CD14-positive monocyte (primary cell): ENCODE measurements at regions not wholly inside any gene's neighbourhood (a gene's known extent, or its start where the extent isn't known, plus 50 kb on each side); places are given as distances from the start of the nearest gene placed in this dataset.

Experiments
- DNase-seq, 3 donors: peaks; one replicate each; pipeline ENCODE4 v3.0.0-alpha.2; 2011 to 2022
- H2AFZ ChIP-seq: 2 replicates; pipeline ENCODE4 v1.6.0; 2012; ENCODE audit warnings: mild to moderate bottlenecking, low read depth, low read length, inconsistent platforms; ENCODE audit not compliant: insufficient read depth, poor library complexity, severe bottlenecking
- H3K27ac ChIP-seq, 2 donors: 1 replicate in 1 of 2; 2 replicates in 1 of 2; pipeline ENCODE4 v1.5.1; 2012 to 2013; ENCODE audit warnings: low read length in 2 of 2, control low read depth in 1 of 2, inconsistent platforms in 1 of 2, low read depth in 1 of 2, mild to moderate bottlenecking in 1 of 2
- H3K27me3 ChIP-seq, 2 donors: one replicate each; pipeline versions ENCODE4 v1.6.0 to v1.6.1; 2011 to 2013; ENCODE audit warnings: low read length in 2 of 2; ENCODE audit not compliant: control insufficient read depth in 2 of 2, insufficient read depth in 2 of 2
- H3K36me3 ChIP-seq, 2 donors: replicated peaks in 1 of 2; 1 replicate in 1 of 2; 2 replicates in 1 of 2; pipeline versions ENCODE4 v1.5.1 to v1.6.1; 2012 to 2013; ENCODE audit warnings: low read length in 2 of 2, control low read depth in 1 of 2, inconsistent platforms in 1 of 2, mild to moderate bottlenecking in 1 of 2; ENCODE audit not compliant: insufficient read depth in 2 of 2, control insufficient read depth in 1 of 2
- H3K4me1 ChIP-seq, 2 donors: 1 replicate in 1 of 2; 2 replicates in 1 of 2; pipeline versions ENCODE4 v1.5.1 to v1.6.1; 2012 to 2013; ENCODE audit warnings: low read length in 2 of 2, control low read depth in 1 of 2, inconsistent platforms in 1 of 2, mild to moderate bottlenecking in 1 of 2, moderate library complexity in 1 of 2; ENCODE audit not compliant: insufficient read depth in 2 of 2, control insufficient read depth in 1 of 2
- H3K4me2 ChIP-seq: replicated peaks from 2 replicates; pipeline ENCODE3; 2012; ENCODE audit warnings: low read length, moderate library complexity, mild to moderate bottlenecking; ENCODE audit not compliant: poor library complexity, severe bottlenecking; ENCODE audit errors: extremely low read depth
- H3K4me3 ChIP-seq, 3 experiments: fragments of 200-600 bp in 1 of 3; sonication (generic) in 1 of 3; replicated peaks in 1 of 3; 1 replicate in 2 of 3; 2 replicates in 1 of 3; pipeline ENCODE4 v1.5.1; 2011 to 2013; ENCODE audit warnings: low read length in 3 of 3, mild to moderate bottlenecking in 3 of 3, control low read depth in 2 of 3, low read depth in 2 of 3, inconsistent platforms in 1 of 3, moderate library complexity in 1 of 3
- H3K79me2 ChIP-seq: 2 replicates; pipeline ENCODE4 v1.6.0; 2012; ENCODE audit warnings: mild to moderate bottlenecking, control low read depth, inconsistent platforms, low read length, moderate library complexity; ENCODE audit not compliant: insufficient read depth
- H3K9ac ChIP-seq: 2 replicates; pipeline ENCODE4 v1.6.0; 2017; ENCODE audit warnings: low read length, mild to moderate bottlenecking; ENCODE audit not compliant: insufficient read depth, poor library complexity, severe bottlenecking
- H3K9me3 ChIP-seq, 2 donors: replicated peaks in 1 of 2; 1 replicate in 1 of 2; 2 replicates in 1 of 2; pipeline versions ENCODE4 v1.5.1 to v1.6.1; 2012 to 2013; ENCODE audit warnings: low read length in 2 of 2, control low read depth in 1 of 2; ENCODE audit not compliant: control insufficient read depth in 1 of 2, insufficient read depth in 1 of 2
- H4K20me1 ChIP-seq: 2 replicates; pipeline ENCODE4 v1.6.0; 2012; ENCODE audit warnings: mild to moderate bottlenecking, low read length, control low read depth, moderate library complexity; ENCODE audit not compliant: insufficient read depth
- H3K27ac Mint-ChIP-seq, 7 donors: one replicate each; pipeline ENCODE4 v1.8.0; 2020; ENCODE audit warnings: mild to moderate bottlenecking in 7 of 7, mixed read lengths in 7 of 7, moderate library complexity in 6 of 7, inconsistent platforms in 2 of 7
- H3K27me3 Mint-ChIP-seq, 3 donors: one replicate each; pipeline ENCODE4 v1.8.0; 2021 to 2022; ENCODE audit warnings: low read depth in 3 of 3, mild to moderate bottlenecking in 3 of 3, mixed read lengths in 3 of 3, moderate library complexity in 3 of 3, inconsistent platforms in 1 of 3
- H3K36me3 Mint-ChIP-seq, 2 donors: one replicate each; pipeline ENCODE4 v1.8.0; 2020; ENCODE audit warnings: mixed read lengths in 2 of 2, inconsistent platforms in 1 of 2, mild to moderate bottlenecking in 1 of 2
- H3K4me1 Mint-ChIP-seq: one replicate; pipeline ENCODE4 v1.8.0; 2020; ENCODE audit warnings: mild to moderate bottlenecking, mixed read lengths
- H3K4me3 Mint-ChIP-seq, 2 donors: one replicate each; pipeline ENCODE4 v1.8.0; 2020; ENCODE audit warnings: mild to moderate bottlenecking in 2 of 2, mixed read lengths in 2 of 2, moderate library complexity in 1 of 2
- H3K9me3 Mint-ChIP-seq, 7 donors: one replicate each; pipeline ENCODE4 v1.8.0; 2020 to 2022; ENCODE audit warnings: mixed read lengths in 7 of 7, mild to moderate bottlenecking in 6 of 7, moderate library complexity in 6 of 7, inconsistent platforms in 2 of 7
- CTCF ChIP-seq: fragments of 200-600 bp; IDR thresholded peaks from one replicate; pipeline ENCODE4 v1.8.0; 2022; ENCODE audit warnings: antibody characterized with exemption, mild to moderate bottlenecking
- WGBS: methylation state at CpG from one replicate; pipeline ENCODE4 v1.1.5; 2013; ENCODE audit warnings: missing lambda C conversion rate; ENCODE audit not compliant: insufficient coverage; 5-methylcytosine and 5-hydroxymethylcytosine counted together
- intact Hi-C, 2 donors: fragments of 100-400 bp; cut with micrococcal nuclease; formaldehyde crosslinking; loops; one replicate each; pipeline versions ENCODE4 v1.15.0 to v1.15.1; 2023

- Mint-ChIP-seq H3K4me3 (no peak overlapping the region), H3K4me1 (no peaks in the 10 kb centered on the region), H3K9me3 (peaks cover 0 to 14% (median 6%) of the 10 kb centered on the region in 7 donors), H3K27ac (no peak overlapping the region), H3K27me3 (no peaks in the 10 kb centered on the region), H3K36me3 (no peaks in the 10 kb centered on the region)
- DNase-seq = no peak
- no peak overlapping the region for H3K4me3 ChIP-seq
- no peaks in the 10 kb centered on the region for H3K27me3 ChIP-seq
- TF ChIP-seq CTCF = no peak
- H3K79me2 ChIP-seq = no peaks in the 10 kb centered on the region
- WGBS = no CpG with 5 or more reads among the region's 5 CpGs
- H3K36me3 ChIP-seq = no peaks in the 10 kb centered on the region
- H3K4me2 ChIP-seq = no peak overlapping the region
- H3K4me1 ChIP-seq = no peaks in the 10 kb centered on the region
- H3K27ac ChIP-seq = no peak overlapping the region
- H2AFZ ChIP-seq = no peak overlapping the region
- intact Hi-C loops = no loop called here
- H3K9ac ChIP-seq = no peak overlapping the region
- no peaks in the 10 kb centered on the region for H4K20me1 ChIP-seq
- H3K9me3 ChIP-seq = peaks cover 8 to 12% of the 10 kb centered on the region in 2 donors
These were observed 123.0 kb upstream of the ADARB2 start for GRCh38 chr10:1860351-1860750.

GRCh38 chr10:1858547-1858946 lies 121.2 kb upstream of the ADARB2 start:
- H3K79me2 ChIP-seq = no peaks in the 10 kb centered on the region
- no peak overlapping the region for H3K4me2 ChIP-seq
- no peak for DNase-seq
- TF ChIP-seq CTCF = no peak
- H3K9me3 ChIP-seq = peaks cover 0 to 4% of the 10 kb centered on the region in 2 donors
- H3K4me1 Mint-ChIP-seq = no peaks in the 10 kb centered on the region
- H3K9me3 Mint-ChIP-seq = peaks cover 0 to 5% (median 2%) of the 10 kb centered on the region in 7 donors
- no peak overlapping the region for H3K9ac ChIP-seq
- H4K20me1 ChIP-seq = no peaks in the 10 kb centered on the region
- no peak overlapping the region for H2AFZ ChIP-seq
- H3K27ac Mint-ChIP-seq = no peak overlapping the region
- WGBS = 69% methylated on average over 5 of the region's 7 CpGs
- no peaks in the 10 kb centered on the region for H3K27me3 Mint-ChIP-seq
- H3K36me3 ChIP-seq = no peaks in the 10 kb centered on the region
- H3K4me1 ChIP-seq = no peaks in the 10 kb centered on the region
- no peak overlapping the region for H3K27ac ChIP-seq
- no peaks in the 10 kb centered on the region for H3K36me3 Mint-ChIP-seq
- no peak overlapping the region for H3K4me3 ChIP-seq
- H3K4me3 Mint-ChIP-seq = no peak overlapping the region
- intact Hi-C loops = no loop called here
- H3K27me3 ChIP-seq = no peaks in the 10 kb centered on the region
